AG04449 (cell line): ENCODE measurements at regions not wholly inside any gene's neighbourhood (a gene's known extent, or its start where the extent isn't known, plus 50 kb on each side); places are given as distances from the start of the nearest gene placed in this dataset.

Source experiments
- CTCF ChIA-PET: fragments of 350-600 bp; formaldehyde crosslinking; extraction: SDS; loops from one replicate; lab custom pipeline; 2021; ENCODE audit warnings: antibody characterized with exemption; lab: Yijun Ruan, JAX
- POLR2A ChIA-PET: fragments of 400-600, 350-600 bp; formaldehyde crosslinking; extraction: SDS; loops from one replicate; lab custom pipeline; 2020; ENCODE audit warnings: antibody characterized with exemption, inconsistent platforms; lab: Yijun Ruan, JAX
- DNase-seq: peaks from one replicate; pipeline ENCODE4 v3.0.0-alpha.2; 2010; ENCODE audit warnings: low read depth, low spot score
- H3K4me3 ChIP-seq: 2 replicates; pipeline ENCODE4 v1.5.1; 2011; ENCODE audit warnings: low read depth, mild to moderate bottlenecking, control low read depth, low read length
- TF ChIP-seq, protein P1 (sequence below): IDR thresholded peaks from one replicate; pipeline ENCODE4 v1.5.1; 2011; ENCODE audit warnings: mild to moderate bottlenecking, moderate library complexity, low read length, control low read depth, inconsistent platforms; ENCODE audit not compliant: insufficient read depth; ENCODE audit errors: missing control alignments

DNA sequence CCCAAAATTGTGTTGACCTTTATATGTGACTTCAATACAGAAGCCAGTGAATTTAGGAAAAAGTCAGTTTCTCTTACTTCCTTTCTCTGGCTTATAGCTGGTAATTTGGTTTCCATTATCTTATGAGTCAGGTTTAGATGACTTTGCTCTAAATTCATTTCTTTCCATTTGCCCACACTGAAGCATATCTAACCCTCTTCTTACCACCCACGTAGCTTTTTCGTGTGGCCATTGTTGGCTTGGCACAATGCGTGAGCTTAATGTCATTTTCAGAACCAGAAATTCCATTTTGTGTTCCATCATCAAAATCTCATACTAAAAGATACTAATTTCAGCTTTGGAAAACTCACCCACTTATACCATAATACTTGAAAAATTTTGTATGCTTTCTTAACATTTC is 271.2 kb downstream of the INHBA start:
- H3K4me3 ChIP-seq: no peak overlapping the region
- ChIA-PET POLR2A (no interaction called here), CTCF (no interaction called here)
- TF ChIP-seq, protein P1, sequence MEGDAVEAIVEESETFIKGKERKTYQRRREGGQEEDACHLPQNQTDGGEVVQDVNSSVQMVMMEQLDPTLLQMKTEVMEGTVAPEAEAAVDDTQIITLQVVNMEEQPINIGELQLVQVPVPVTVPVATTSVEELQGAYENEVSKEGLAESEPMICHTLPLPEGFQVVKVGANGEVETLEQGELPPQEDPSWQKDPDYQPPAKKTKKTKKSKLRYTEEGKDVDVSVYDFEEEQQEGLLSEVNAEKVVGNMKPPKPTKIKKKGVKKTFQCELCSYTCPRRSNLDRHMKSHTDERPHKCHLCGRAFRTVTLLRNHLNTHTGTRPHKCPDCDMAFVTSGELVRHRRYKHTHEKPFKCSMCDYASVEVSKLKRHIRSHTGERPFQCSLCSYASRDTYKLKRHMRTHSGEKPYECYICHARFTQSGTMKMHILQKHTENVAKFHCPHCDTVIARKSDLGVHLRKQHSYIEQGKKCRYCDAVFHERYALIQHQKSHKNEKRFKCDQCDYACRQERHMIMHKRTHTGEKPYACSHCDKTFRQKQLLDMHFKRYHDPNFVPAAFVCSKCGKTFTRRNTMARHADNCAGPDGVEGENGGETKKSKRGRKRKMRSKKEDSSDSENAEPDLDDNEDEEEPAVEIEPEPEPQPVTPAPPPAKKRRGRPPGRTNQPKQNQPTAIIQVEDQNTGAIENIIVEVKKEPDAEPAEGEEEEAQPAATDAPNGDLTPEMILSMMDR: no peak
- no peak for DNase-seq

DNA sequence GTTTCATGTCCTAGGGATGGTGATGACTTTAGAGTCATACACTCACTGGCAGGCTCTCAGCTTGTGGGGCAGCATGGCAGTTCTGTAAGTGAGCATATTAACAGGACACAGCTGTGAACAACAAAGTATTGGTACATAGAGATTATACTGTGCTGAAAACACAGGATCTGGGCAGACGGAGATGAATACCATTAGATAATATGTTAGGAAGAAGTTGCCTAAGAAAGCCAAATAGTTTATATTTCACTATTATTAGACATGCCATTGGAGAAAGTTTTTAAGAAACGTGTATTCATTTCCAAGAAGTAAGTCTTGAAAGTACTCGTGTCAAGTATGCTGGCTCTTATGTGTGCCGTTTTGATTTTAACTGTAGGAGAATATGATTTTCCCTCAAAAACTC is 274.5 kb downstream of the INHBA start:
- POLR2A ChIA-PET: no interaction called here
- CTCF ChIA-PET: no interaction called here
- TF ChIP-seq, protein P1: no peak
- DNase-seq: no peak
- no peak overlapping the region for H3K4me3 ChIP-seq

DNA sequence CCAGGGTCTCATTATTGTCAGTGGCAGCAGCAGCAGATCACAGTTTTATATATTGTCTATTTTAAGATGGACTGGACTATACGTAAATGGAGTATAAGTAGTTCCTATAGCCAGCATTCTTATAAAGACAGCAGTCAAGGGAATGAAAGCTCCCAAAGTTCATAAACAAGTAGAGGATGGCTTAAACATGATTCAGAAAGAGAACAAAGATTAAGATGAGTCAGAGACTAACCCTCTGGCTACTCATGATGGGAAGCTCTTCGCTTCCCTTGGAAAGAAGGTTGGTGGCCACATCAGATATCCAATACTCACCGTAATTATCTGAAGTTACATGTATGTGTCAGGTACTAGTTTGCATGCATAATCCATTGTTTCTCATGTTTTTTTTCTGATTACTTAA is 277.0 kb downstream of the INHBA start:
- CTCF ChIA-PET: interaction anchor here (0.7 to 1.1 kb wide), 2 partner anchors 9 to 11 kb away, joined by 3 to 4 read pairs; no protein-coding TSS in a partner anchor
- DNase-seq: peak; percentile 55
- POLR2A ChIA-PET: interaction anchor here (0.6 to 1.0 kb wide), 2 partner anchors 10 to 254 kb away, joined by 3 to 4 read pairs; no protein-coding TSS in a partner anchor
- TF ChIP-seq, protein P1: no peak
- no peak overlapping the region for H3K4me3 ChIP-seq

DNA sequence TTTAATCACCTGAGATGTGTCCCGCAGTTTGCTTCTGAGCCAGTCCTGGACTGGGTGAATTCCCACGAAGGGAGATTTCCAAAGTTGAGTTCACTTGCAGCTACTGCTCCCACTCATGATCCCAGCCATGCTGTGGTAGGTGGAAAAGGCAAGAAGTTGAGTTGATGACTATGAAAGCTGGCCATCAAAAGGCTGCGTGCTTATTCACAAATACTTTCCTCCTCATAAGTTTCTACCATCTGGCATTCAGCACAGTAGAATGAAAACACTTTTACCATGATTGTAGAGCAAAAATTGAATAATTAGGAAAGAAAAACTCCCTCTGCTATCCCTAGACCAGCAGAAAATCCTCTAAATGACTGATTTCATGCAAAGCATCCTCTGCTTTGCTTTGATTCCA is 281.8 kb downstream of the INHBA start:
- no peak for DNase-seq
- no peak overlapping the region for H3K4me3 ChIP-seq
- CTCF ChIA-PET: interaction anchor here (0.7 kb wide), 1 partner anchor 9 kb away, joined by 3 read pairs; no protein-coding TSS in a partner anchor
- TF ChIP-seq, protein P1: no peak
- POLR2A ChIA-PET: no interaction called here

DNA sequence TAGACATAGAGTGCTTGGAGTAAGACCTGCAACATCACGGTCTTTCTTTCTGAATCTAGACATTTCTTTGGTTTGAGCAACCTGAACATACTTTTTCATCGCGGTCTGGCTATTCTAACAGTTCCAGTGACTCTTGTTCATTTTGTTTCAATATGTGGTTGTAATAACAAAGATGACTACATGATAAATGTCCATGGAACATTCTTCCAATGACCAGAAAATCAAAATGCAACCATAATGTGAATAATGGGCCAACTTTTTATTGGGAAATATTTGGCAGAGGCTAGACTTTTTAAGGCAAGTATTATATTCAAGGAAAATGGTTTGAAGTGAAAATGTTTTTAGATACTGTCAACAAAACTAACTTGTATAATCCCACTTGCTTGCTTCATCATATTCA is 282.5 kb downstream of the INHBA start:
- H3K4me3 ChIP-seq: no peak overlapping the region
- CTCF ChIA-PET: interaction anchor here (0.7 kb wide), 1 partner anchor 9 kb away, joined by 3 read pairs; no protein-coding TSS in a partner anchor
- POLR2A ChIA-PET: no interaction called here
- TF ChIP-seq, protein P1: no peak
- DNase-seq: no peak

DNA sequence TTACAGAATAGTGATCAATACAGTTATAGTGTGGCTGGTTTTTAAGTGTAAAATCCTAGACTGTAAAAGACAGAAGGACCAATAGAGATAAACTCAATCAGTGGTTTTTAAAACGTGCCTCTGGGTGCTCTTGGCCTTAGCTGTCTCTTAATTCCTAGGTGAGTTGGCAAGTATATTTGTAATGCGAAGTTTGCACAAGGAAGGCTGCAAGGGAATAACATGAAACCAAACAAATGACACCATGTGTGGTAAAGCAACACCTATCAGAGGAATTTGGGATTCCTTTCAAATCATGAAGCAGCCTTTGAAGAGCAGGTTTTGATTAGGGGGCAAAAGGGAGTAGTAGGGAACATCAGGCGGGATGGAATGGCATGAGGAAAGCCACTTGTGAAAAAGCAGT is 284.6 kb downstream of the INHBA start:
- POLR2A ChIA-PET: no interaction called here
- no peak for DNase-seq
- TF ChIP-seq, protein P1: no peak
- H3K4me3 ChIP-seq: no peak overlapping the region
- CTCF ChIA-PET: no interaction called here
